Ovary (tissue), 3 donors: ENCODE measurements at regions not wholly inside any gene's neighbourhood (a gene's known extent, or its start where the extent isn't known, plus 50 kb on each side); places are given as distances from the start of the nearest gene placed in this dataset.

Source experiments
- EP300 ChIP-seq: sonication (generic); formaldehyde crosslinking; IDR thresholded peaks from one replicate; pipeline ENCODE4 v1.6.1; 2017; ENCODE audit warnings: antibody characterized with exemption
- POLR2A ChIP-seq: fragments of 450-650 bp; IDR thresholded peaks from one replicate; pipeline ENCODE4 v1.6.1; 2017; ENCODE audit warnings: antibody characterized with exemption, mild to moderate bottlenecking, moderate library complexity
- TF ChIP-seq, protein P1 (sequence below), 3 donors: fragments of 450-650 bp in 2 of 3; fragments of 200-600 bp in 1 of 3; IDR thresholded peaks; one replicate each; pipeline versions ENCODE4 v1.5.1 to v1.8.0; 2016 to 2022; ENCODE audit warnings: antibody characterized with exemption in 3 of 3, mild to moderate bottlenecking in 1 of 3
- donor health status: DM: no; HTN: no; CAD: no.

DNA sequence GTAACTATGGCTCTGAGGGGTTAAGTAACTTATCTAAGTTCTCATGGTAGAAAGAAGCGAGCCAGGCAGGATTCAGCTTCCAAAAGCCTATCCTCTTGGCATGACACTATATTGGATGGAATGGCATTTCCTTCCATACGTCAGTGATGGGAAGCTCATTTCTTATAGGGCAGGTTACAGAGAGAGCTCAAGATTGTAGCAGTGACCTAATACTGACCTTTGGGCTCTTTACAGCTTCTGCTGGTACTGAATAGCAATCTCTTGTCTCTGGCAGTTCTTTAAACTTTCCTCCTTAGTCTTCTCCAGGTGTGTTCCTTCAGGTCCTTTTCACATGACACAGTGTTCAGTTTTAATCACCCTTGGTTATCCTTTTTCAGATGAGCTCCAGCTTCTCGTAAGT is 133.0 kb downstream of the HRH4 start:
- TF ChIP-seq POLR2A = no peak
- TF ChIP-seq, protein P1, sequence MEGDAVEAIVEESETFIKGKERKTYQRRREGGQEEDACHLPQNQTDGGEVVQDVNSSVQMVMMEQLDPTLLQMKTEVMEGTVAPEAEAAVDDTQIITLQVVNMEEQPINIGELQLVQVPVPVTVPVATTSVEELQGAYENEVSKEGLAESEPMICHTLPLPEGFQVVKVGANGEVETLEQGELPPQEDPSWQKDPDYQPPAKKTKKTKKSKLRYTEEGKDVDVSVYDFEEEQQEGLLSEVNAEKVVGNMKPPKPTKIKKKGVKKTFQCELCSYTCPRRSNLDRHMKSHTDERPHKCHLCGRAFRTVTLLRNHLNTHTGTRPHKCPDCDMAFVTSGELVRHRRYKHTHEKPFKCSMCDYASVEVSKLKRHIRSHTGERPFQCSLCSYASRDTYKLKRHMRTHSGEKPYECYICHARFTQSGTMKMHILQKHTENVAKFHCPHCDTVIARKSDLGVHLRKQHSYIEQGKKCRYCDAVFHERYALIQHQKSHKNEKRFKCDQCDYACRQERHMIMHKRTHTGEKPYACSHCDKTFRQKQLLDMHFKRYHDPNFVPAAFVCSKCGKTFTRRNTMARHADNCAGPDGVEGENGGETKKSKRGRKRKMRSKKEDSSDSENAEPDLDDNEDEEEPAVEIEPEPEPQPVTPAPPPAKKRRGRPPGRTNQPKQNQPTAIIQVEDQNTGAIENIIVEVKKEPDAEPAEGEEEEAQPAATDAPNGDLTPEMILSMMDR (IDR thresholded peaks at IDR 0.05) = no peak
- TF ChIP-seq EP300 = no peak
